Activated CD4-positive, alpha-beta T cell treated with anti-CD3 and anti-CD28 coated beads for 36 hours (primary cell): ENCODE measurements at regions not wholly inside any gene's neighbourhood (a gene's known extent, or its start where the extent isn't known, plus 50 kb on each side); places are given as distances from the start of the nearest gene placed in this dataset.

ENCODE experiments used
- ATAC-seq: fragments of 200-7000 bp; cut with Tn5 transposase; one replicate; pipeline ENCODE4 v1.10.0; 2021; ENCODE audit warnings: mild to moderate bottlenecking, moderate library complexity
- CTCF ChIA-PET: fragments of 350-600 bp; sonication (Branson Sonifier 250); formaldehyde crosslinking; loops from one replicate; lab custom pipeline; 2021; ENCODE audit warnings: antibody characterized with exemption; lab: Charles Lee
- POLR2A ChIA-PET: fragments of 350-600 bp; sonication (Branson Sonifier 250); formaldehyde crosslinking; loops from one replicate; lab custom pipeline; 2021; ENCODE audit warnings: antibody characterized with exemption, inconsistent platforms; lab: Charles Lee
- DNase-seq: peaks from one replicate; pipeline ENCODE4 v3.0.0-alpha.2; 2020
- H3K27ac Mint-ChIP-seq: one replicate; pipeline ENCODE4 v1.8.0; 2021; ENCODE audit warnings: mixed read lengths
- H3K27me3 Mint-ChIP-seq: one replicate; pipeline ENCODE4 v1.8.0; 2021; ENCODE audit warnings: mixed read lengths
- H3K36me3 Mint-ChIP-seq: one replicate; pipeline ENCODE4 v1.8.0; 2021; ENCODE audit warnings: low read depth, mixed read lengths
- H3K4me1 Mint-ChIP-seq: one replicate; pipeline ENCODE4 v1.8.0; 2021; ENCODE audit warnings: mixed read lengths
- H3K4me3 Mint-ChIP-seq: one replicate; pipeline ENCODE4 v1.8.0; 2021; ENCODE audit warnings: mild to moderate bottlenecking, moderate library complexity, mixed read lengths
- H3K9me3 Mint-ChIP-seq: one replicate; pipeline ENCODE4 v1.8.0; 2021; ENCODE audit warnings: low read depth, mixed read lengths
- intact Hi-C, 2 experiments: fragments of 100-400 bp; cut with DNase I in 1 of 2; cut with micrococcal nuclease in 1 of 2; formaldehyde crosslinking; loops; one replicate each; pipeline versions ENCODE4 v1.14.2 to v1.15.1; 2022 to 2024; cut with DNase I, micrococcal nuclease

- no peak for DNase-seq
- ChIA-PET CTCF (no interaction called here), POLR2A (no interaction called here)
- intact Hi-C loops, result no loop called here
- Mint-ChIP-seq H3K4me3 (no peak overlapping the region), H3K36me3 (no peaks in the 10 kb centered on the region), H3K27me3 (no peaks in the 10 kb centered on the region), H3K4me1 (no peaks in the 10 kb centered on the region), H3K27ac (no peak overlapping the region), H3K9me3 (peaks cover 13% of the 10 kb centered on the region)
- no peak for ATAC-seq
Measured at GRCh38 chr11:41943656-41944055, 484.2 kb upstream of the LRRC4C start.

GRCh38 chr11:41947392-41947791, 487.9 kb upstream of the LRRC4C start:
- DNase-seq, result no peak
- ChIA-PET CTCF (no interaction called here), POLR2A (interaction anchor here (0.6 kb wide), 1 partner anchor 86 kb away, joined by 4 read pairs; no protein-coding TSS in a partner anchor)
- Mint-ChIP-seq H3K36me3 (no peaks in the 10 kb centered on the region), H3K27ac (no peak overlapping the region), H3K27me3 (no peaks in the 10 kb centered on the region), H3K4me3 (no peak overlapping the region), H3K4me1 (no peaks in the 10 kb centered on the region), H3K9me3 (peaks cover 19% of the 10 kb centered on the region)
- ATAC-seq, result no peak
- intact Hi-C loops, result no loop called here

- no peak overlapping the region for H3K4me3 Mint-ChIP-seq
- no peaks in the 10 kb centered on the region for H3K36me3 Mint-ChIP-seq
- H3K4me1 Mint-ChIP-seq, result no peaks in the 10 kb centered on the region
- no peak for DNase-seq
- ChIA-PET CTCF (no interaction called here), POLR2A (no interaction called here)
- no peaks in the 10 kb centered on the region for H3K27me3 Mint-ChIP-seq
- intact Hi-C loops, result no loop called here
- peaks cover 20% of the 10 kb centered on the region for H3K9me3 Mint-ChIP-seq
- ATAC-seq, result no peak
- H3K27ac Mint-ChIP-seq, result no peak overlapping the region
Measured at GRCh38 chr11:41950470-41951143, 491.2 kb upstream of the LRRC4C start.

- Mint-ChIP-seq H3K27ac (no peak overlapping the region), H3K27me3 (no peaks in the 10 kb centered on the region), H3K9me3 (peaks cover 14% of the 10 kb centered on the region), H3K4me3 (no peak overlapping the region), H3K4me1 (no peaks in the 10 kb centered on the region), H3K36me3 (no peaks in the 10 kb centered on the region)
- ChIA-PET POLR2A (no interaction called here), CTCF (no interaction called here)
- intact Hi-C loops, result no loop called here
- ATAC-seq (no peak), DNase-seq (no peak)
Measured at GRCh38 chr11:41954034-41954433, 494.6 kb upstream of the LRRC4C start.

GRCh38 chr11:41955066-41955465, 495.6 kb upstream of the LRRC4C start:
- DNase-seq, result no peak

GRCh38 chr11:41955635-41956400, 496.4 kb upstream of the LRRC4C start:
- H3K36me3 Mint-ChIP-seq, result no peaks in the 10 kb centered on the region
- no peak for ATAC-seq
- no peaks in the 10 kb centered on the region for H3K27me3 Mint-ChIP-seq
- no peak overlapping the region for H3K4me3 Mint-ChIP-seq
- ChIA-PET CTCF (no interaction called here), POLR2A (no interaction called here)
- H3K4me1 Mint-ChIP-seq, result no peaks in the 10 kb centered on the region
- no peak for DNase-seq
- H3K27ac Mint-ChIP-seq, result no peak overlapping the region
- peaks cover 7% of the 10 kb centered on the region for H3K9me3 Mint-ChIP-seq
- intact Hi-C loops, result no loop called here

More at GRCh38 chr11:41955066-41955465, 495.6 kb upstream of the LRRC4C start:
- Mint-ChIP-seq H3K36me3 (no peaks in the 10 kb centered on the region), H3K27me3 (no peaks in the 10 kb centered on the region), H3K27ac (no peak overlapping the region), H3K4me3 (no peak overlapping the region), H3K9me3 (peaks cover 4% of the 10 kb centered on the region), H3K4me1 (no peaks in the 10 kb centered on the region)
- no peak for ATAC-seq
- ChIA-PET CTCF (no interaction called here), POLR2A (no interaction called here)
- intact Hi-C loops, result no loop called here

- H3K4me3 Mint-ChIP-seq, result no peak overlapping the region
- no peak overlapping the region for H3K27ac Mint-ChIP-seq
- no peak for DNase-seq
- no peaks in the 10 kb centered on the region for H3K36me3 Mint-ChIP-seq
- CTCF ChIA-PET, result no interaction called here
- no peaks in the 10 kb centered on the region for H3K4me1 Mint-ChIP-seq
- intact Hi-C loops, result no loop called here
- POLR2A ChIA-PET, result no interaction called here
- peaks cover 12% of the 10 kb centered on the region for H3K9me3 Mint-ChIP-seq
- H3K27me3 Mint-ChIP-seq, result no peaks in the 10 kb centered on the region
- no peak for ATAC-seq
Measured at GRCh38 chr11:41963406-41963805, 504.0 kb upstream of the LRRC4C start.

GRCh38 chr11:41970681-41971080, 511.2 kb upstream of the LRRC4C start:
- H3K36me3 Mint-ChIP-seq, result no peaks in the 10 kb centered on the region
- H3K4me3 Mint-ChIP-seq, result no peak overlapping the region
- intact Hi-C loops, result no loop called here
- H3K4me1 Mint-ChIP-seq, result no peaks in the 10 kb centered on the region
- no peak overlapping the region for H3K27ac Mint-ChIP-seq
- no peak for ATAC-seq
- CTCF ChIA-PET, result no interaction called here
- peaks cover 12% of the 10 kb centered on the region for H3K9me3 Mint-ChIP-seq
- no peak for DNase-seq
- POLR2A ChIA-PET, result no interaction called here
- H3K27me3 Mint-ChIP-seq, result no peaks in the 10 kb centered on the region

- no peaks in the 10 kb centered on the region for H3K36me3 Mint-ChIP-seq
- CTCF ChIA-PET, result no interaction called here
- H3K9me3 Mint-ChIP-seq, result peaks cover 8% of the 10 kb centered on the region
- DNase-seq (no peak), ATAC-seq (no peak)
- H3K27me3 Mint-ChIP-seq, result no peaks in the 10 kb centered on the region
- no peaks in the 10 kb centered on the region for H3K4me1 Mint-ChIP-seq
- POLR2A ChIA-PET, result no interaction called here
- no peak overlapping the region for H3K27ac Mint-ChIP-seq
- no peak overlapping the region for H3K4me3 Mint-ChIP-seq
- intact Hi-C loops, result no loop called here
Measured at GRCh38 chr11:41971592-41971991, 512.1 kb upstream of the LRRC4C start.

- POLR2A ChIA-PET, result no interaction called here
- ATAC-seq, result no peak
- no peaks in the 10 kb centered on the region for H3K27me3 Mint-ChIP-seq
- H3K4me1 Mint-ChIP-seq, result no peaks in the 10 kb centered on the region
- H3K9me3 Mint-ChIP-seq, result peaks cover 10% of the 10 kb centered on the region
- CTCF ChIA-PET, result no interaction called here
- H3K27ac Mint-ChIP-seq, result no peak overlapping the region
- intact Hi-C loops, result no loop called here
- no peaks in the 10 kb centered on the region for H3K36me3 Mint-ChIP-seq
- H3K4me3 Mint-ChIP-seq, result no peak overlapping the region
- DNase-seq, result no peak
Measured at GRCh38 chr11:41978945-41979344, 519.5 kb upstream of the LRRC4C start.

GRCh38 chr11:41980741-41981140, 521.3 kb upstream of the LRRC4C start:
- ATAC-seq (no peak), DNase-seq (no peak)
- CTCF ChIA-PET, result no interaction called here
- Mint-ChIP-seq H3K4me1 (no peaks in the 10 kb centered on the region), H3K4me3 (no peak overlapping the region), H3K9me3 (peaks cover 7% of the 10 kb centered on the region), H3K27ac (no peak overlapping the region), H3K27me3 (no peaks in the 10 kb centered on the region), H3K36me3 (no peaks in the 10 kb centered on the region)
- intact Hi-C loops, result no loop called here
- POLR2A ChIA-PET, result no interaction called here

- no peaks in the 10 kb centered on the region for H3K36me3 Mint-ChIP-seq
- ChIA-PET POLR2A (no interaction called here), CTCF (no interaction called here)
- intact Hi-C loops, result no loop called here
- no peaks in the 10 kb centered on the region for H3K27me3 Mint-ChIP-seq
- DNase-seq (no peak), ATAC-seq (no peak)
- no peaks in the 10 kb centered on the region for H3K4me1 Mint-ChIP-seq
- no peak overlapping the region for H3K27ac Mint-ChIP-seq
- H3K4me3 Mint-ChIP-seq, result no peak overlapping the region
- peaks cover 7% of the 10 kb centered on the region for H3K9me3 Mint-ChIP-seq
Measured at GRCh38 chr11:41982276-41982675, 522.8 kb upstream of the LRRC4C start.
